ENCODE measurements at regions not wholly inside any gene's neighbourhood (a gene's known extent, or its start where the extent isn't known, plus 50 kb on each side); places are given as distances from the start of the nearest gene placed in this dataset.

DNA sequence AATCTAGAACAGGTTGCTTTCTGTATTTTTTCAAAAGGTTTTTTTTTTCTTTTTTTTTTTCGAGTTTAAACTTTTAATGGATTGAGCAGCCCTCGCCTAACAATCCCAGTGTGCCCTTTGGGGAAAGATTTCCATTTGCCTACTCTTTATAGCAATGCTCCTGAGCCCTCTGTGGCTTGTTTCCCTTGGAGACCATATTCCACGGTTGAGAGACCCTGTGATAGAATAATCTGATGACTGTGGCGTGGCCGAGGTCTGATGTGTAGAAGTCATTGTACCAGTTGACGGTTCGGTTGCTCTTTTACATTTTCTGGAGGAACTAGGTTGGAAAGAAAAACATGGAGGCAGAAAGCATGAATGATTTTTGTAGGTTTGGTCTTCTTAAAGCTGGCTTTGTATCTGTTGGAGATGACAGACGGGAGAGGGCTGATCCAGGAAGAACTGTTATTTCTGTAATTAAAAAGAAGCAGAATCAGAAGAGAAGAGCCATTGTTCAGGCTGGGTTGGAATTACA, 305.7 kb upstream of the NRIP1 start:
- Histone ChIP-seq H3K9ac (ENCODE audit: extremely low read depth, insufficient read length, low read length) (no peak overlapping the region), H3K79me2 (ENCODE audit: insufficient read depth, low read length) (no peaks in the 10 kb centered on the region), H2BK120ac (ENCODE audit: low read depth, low read length, poor library complexity, severe bottlenecking) (no peak overlapping the region), H4K91ac (ENCODE audit: insufficient read length, low read depth, low read length) (no peak overlapping the region), H2BK20ac (ENCODE audit: low read depth, low read length, poor library complexity, severe bottlenecking) (no peak overlapping the region), H2BK15ac (ENCODE audit: low read depth, low read length) (no peak overlapping the region), H3K27me3 (ENCODE audit: insufficient read depth, low read length) (no peaks in the 10 kb centered on the region), H3K4ac (ENCODE audit: low read depth, low read length) (no peak overlapping the region), H2AFZ (ENCODE audit: low read length) (no peak overlapping the region), H4K8ac (replicated peaks; ENCODE audit: insufficient read length, low read depth, low read length) (no peak overlapping the region), H3K14ac (ENCODE audit: insufficient read depth, low read length) (no peak overlapping the region), H4K5ac (ENCODE audit: insufficient read length, low read depth, low read length) (no peak overlapping the region), H2AK5ac (ENCODE audit: insufficient read length, low read length) (no peak overlapping the region), H3K4me1 (ENCODE audit: insufficient read depth, low read length) (peaks cover 4% of the 10 kb centered on the region; the same call in 1 of the 2 replicates), H2BK5ac (ENCODE audit: insufficient read length, low read length) (no peak overlapping the region), H3K27ac (ENCODE audit: insufficient read length, low read depth, low read length) (no peak overlapping the region), H3K4me2 (ENCODE audit: insufficient read depth, insufficient read length, low read length) (no peak overlapping the region), H3K56ac (ENCODE audit: insufficient read length, low read depth, low read length) (no peak overlapping the region), H3T11ph (ENCODE audit: low read length) (peak overlapping the region; percentile 17), H4K20me1 (ENCODE audit: control insufficient read depth, insufficient read depth, insufficient read length) (no peaks in the 10 kb centered on the region), H3K23ac (ENCODE audit: insufficient read length, low read depth, low read length) (no peak overlapping the region), H2BK12ac (ENCODE audit: insufficient read length, low read depth, low read length) (no peak overlapping the region), H3K79me1 (ENCODE audit: insufficient read depth, low read depth, low read length, poor library complexity, severe bottlenecking) (no peaks in the 10 kb centered on the region), H3K18ac (ENCODE audit: insufficient read length, low read depth, low read length) (no peak overlapping the region), H3K9me3 (ENCODE audit: control insufficient read depth, low read depth, low read length) (peaks cover 5% of the 10 kb centered on the region), H3K23me2 (ENCODE audit: insufficient read length, low read depth, low read length, poor library complexity, severe bottlenecking) (no peaks in the 10 kb centered on the region)
- Mint-ChIP-seq H3K4me3 (no peak overlapping the region), H3K9me3 (peaks cover 16 to 17% of the 10 kb centered on the region in 2 experiments), H3K27me3 (ENCODE audit: low read depth) (peaks cover 2% of the 10 kb centered on the region), H3K27ac (no peak overlapping the region), H3K36me3 (ENCODE audit: insufficient read depth in 1 of 3, low read depth in 3 of 3) (peaks cover 9 to 20% (median 12%) of the 10 kb centered on the region in 3 experiments), H3K4me1 (peaks cover 18 to 24% of the 10 kb centered on the region in 2 experiments)
- TF ChIP-seq, protein P1, sequence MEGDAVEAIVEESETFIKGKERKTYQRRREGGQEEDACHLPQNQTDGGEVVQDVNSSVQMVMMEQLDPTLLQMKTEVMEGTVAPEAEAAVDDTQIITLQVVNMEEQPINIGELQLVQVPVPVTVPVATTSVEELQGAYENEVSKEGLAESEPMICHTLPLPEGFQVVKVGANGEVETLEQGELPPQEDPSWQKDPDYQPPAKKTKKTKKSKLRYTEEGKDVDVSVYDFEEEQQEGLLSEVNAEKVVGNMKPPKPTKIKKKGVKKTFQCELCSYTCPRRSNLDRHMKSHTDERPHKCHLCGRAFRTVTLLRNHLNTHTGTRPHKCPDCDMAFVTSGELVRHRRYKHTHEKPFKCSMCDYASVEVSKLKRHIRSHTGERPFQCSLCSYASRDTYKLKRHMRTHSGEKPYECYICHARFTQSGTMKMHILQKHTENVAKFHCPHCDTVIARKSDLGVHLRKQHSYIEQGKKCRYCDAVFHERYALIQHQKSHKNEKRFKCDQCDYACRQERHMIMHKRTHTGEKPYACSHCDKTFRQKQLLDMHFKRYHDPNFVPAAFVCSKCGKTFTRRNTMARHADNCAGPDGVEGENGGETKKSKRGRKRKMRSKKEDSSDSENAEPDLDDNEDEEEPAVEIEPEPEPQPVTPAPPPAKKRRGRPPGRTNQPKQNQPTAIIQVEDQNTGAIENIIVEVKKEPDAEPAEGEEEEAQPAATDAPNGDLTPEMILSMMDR (conservative IDR thresholded peaks at IDR 0.05), result no peak
- DNase-seq, result no peak
- no CpG with 5 or more reads among the region's 8 CpGs for WGBS (ENCODE audit: extremely low coverage, insufficient read length, low lambda C conversion rate)
